Kidney epithelial cell (primary cell): ENCODE measurements at regions not wholly inside any gene's neighbourhood (a gene's known extent, or its start where the extent isn't known, plus 50 kb on each side); places are given as distances from the start of the nearest gene placed in this dataset.

Experiments
- DNase-seq: peaks from one replicate; pipeline ENCODE4 v3.0.0-alpha.2; 2010; ENCODE audit warnings: low read depth
- H3K27me3 ChIP-seq: 2 replicates; pipeline ENCODE4 v1.6.0; 2011; ENCODE audit warnings: low read length; ENCODE audit not compliant: control insufficient read depth, insufficient read depth
- H3K36me3 ChIP-seq: 2 replicates; pipeline ENCODE4 v1.5.1; 2011; ENCODE audit warnings: low read length; ENCODE audit not compliant: control insufficient read depth, insufficient read depth
- H3K4me3 ChIP-seq: 2 replicates; pipeline ENCODE4 v1.5.1; 2011; ENCODE audit warnings: low read depth, mild to moderate bottlenecking, control low read depth, low read length
- CTCF ChIP-seq: IDR thresholded peaks from 2 replicates; pipeline ENCODE4 v1.5.1; 2011; ENCODE audit warnings: mild to moderate bottlenecking, moderate library complexity, low read length, control low read depth, inconsistent platforms; ENCODE audit not compliant: insufficient read depth, poor library complexity, severe bottlenecking

GRCh38 chr11:19559746-19560145 is 152.9 kb upstream of the NAV2 start:
- no peak for TF ChIP-seq CTCF
- Histone ChIP-seq H3K27me3 (peaks cover 4% of the 10 kb centered on the region), H3K36me3 (no peaks in the 10 kb centered on the region), H3K4me3 (no peak overlapping the region)
- DNase-seq = no peak

- peaks cover 6% of the 10 kb centered on the region for H3K27me3 ChIP-seq
- H3K4me3 ChIP-seq = no peak overlapping the region
- H3K36me3 ChIP-seq = no peaks in the 10 kb centered on the region
- no peak for DNase-seq
- no peak for TF ChIP-seq CTCF
Measured at GRCh38 chr11:19558189-19558986, 154.2 kb upstream of the NAV2 start.

- no peaks in the 10 kb centered on the region for H3K36me3 ChIP-seq
- peaks cover 7% of the 10 kb centered on the region for H3K27me3 ChIP-seq
- TF ChIP-seq CTCF = peak; percentile 91
- DNase-seq = no peak
- no peak overlapping the region for H3K4me3 ChIP-seq
Measured at GRCh38 chr11:19557720-19558140, 154.9 kb upstream of the NAV2 start.

GRCh38 chr11:19557185-19557584 is 155.5 kb upstream of the NAV2 start:
- TF ChIP-seq CTCF = no peak
- Histone ChIP-seq H3K36me3 (no peaks in the 10 kb centered on the region), H3K27me3 (peaks cover 12% of the 10 kb centered on the region), H3K4me3 (no peak overlapping the region)
- no peak for DNase-seq

- Histone ChIP-seq H3K27me3 (peaks cover 24% of the 10 kb centered on the region), H3K36me3 (no peaks in the 10 kb centered on the region), H3K4me3 (no peak overlapping the region)
- no peak for DNase-seq
- no peak for TF ChIP-seq CTCF
Measured at GRCh38 chr11:19555266-19555665, 157.4 kb upstream of the NAV2 start.
